VCaP (cell line): ENCODE measurements at regions not wholly inside any gene's neighbourhood (a gene's known extent, or its start where the extent isn't known, plus 50 kb on each side); places are given as distances from the start of the nearest gene placed in this dataset.

ENCODE experiments used
- H3K27ac ChIP-seq: fragments of 450-650 bp; 2 replicates; pipeline ENCODE4 v1.5.1; 2017
- CTCF ChIP-seq: fragments of 450-650 bp; conservative IDR thresholded peaks from 2 replicates; pipeline ENCODE4 v1.5.1; 2017; ENCODE audit warnings: mild to moderate bottlenecking, moderate library complexity

GRCh38 chr4:148514581-148514980, 72.4 kb upstream of the NR3C2 start:
- H3K27ac ChIP-seq: no peak overlapping the region
- no peak for TF ChIP-seq CTCF

- no peak for TF ChIP-seq CTCF
- no peak overlapping the region for H3K27ac ChIP-seq
Measured at GRCh38 chr4:148514041-148514440, 71.8 kb upstream of the NR3C2 start.

- TF ChIP-seq CTCF: no peak
- H3K27ac ChIP-seq: no peak overlapping the region
Measured at GRCh38 chr4:148510211-148510610, 68.0 kb upstream of the NR3C2 start.

- no peak for TF ChIP-seq CTCF
Measured at GRCh38 chr4:148503681-148504080, 61.5 kb upstream of the NR3C2 start.

GRCh38 chr4:148497258-148497657, 55.0 kb upstream of the NR3C2 start:
- no peak for TF ChIP-seq CTCF
- H3K27ac ChIP-seq: no peak overlapping the region

More at GRCh38 chr4:148503681-148504080, 61.5 kb upstream of the NR3C2 start:
- peak overlapping the region; percentile 69 for H3K27ac ChIP-seq

GRCh38 chr4:148495463-148495862, 53.2 kb upstream of the NR3C2 start:
- no peak overlapping the region for H3K27ac ChIP-seq
- TF ChIP-seq CTCF: no peak
